Germinal center (tissue), 1 donor: ENCODE measurements at regions not wholly inside any gene's neighbourhood (a gene's known extent, or its start where the extent isn't known, plus 50 kb on each side); places are given as distances from the start of the nearest gene placed in this dataset.

ENCODE experiments used
- DNase-seq: peaks from one replicate; pipeline ENCODE4 v3.0.0; 2012; ENCODE audit warnings: mixed read lengths, low spot score

DNA sequence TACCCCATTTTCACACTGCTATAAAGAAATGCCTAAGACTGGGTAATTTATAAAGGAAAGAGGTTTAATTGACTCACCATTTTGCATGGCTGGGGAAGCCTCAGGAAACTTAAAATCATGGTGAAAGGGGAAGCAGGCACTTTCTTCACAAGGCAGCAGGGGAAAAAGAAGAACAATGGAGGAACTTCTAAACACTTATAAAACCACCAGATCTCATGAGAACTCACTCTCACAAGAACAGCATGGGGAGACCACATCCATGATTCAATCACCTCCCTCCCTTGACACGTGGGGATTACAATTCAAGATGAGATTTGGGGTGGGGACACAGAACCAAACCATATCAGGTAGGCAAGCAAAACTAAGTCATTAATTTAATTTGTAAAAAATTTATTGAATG lies 343.2 kb downstream of the FRK start:
- no peak for DNase-seq

DNA sequence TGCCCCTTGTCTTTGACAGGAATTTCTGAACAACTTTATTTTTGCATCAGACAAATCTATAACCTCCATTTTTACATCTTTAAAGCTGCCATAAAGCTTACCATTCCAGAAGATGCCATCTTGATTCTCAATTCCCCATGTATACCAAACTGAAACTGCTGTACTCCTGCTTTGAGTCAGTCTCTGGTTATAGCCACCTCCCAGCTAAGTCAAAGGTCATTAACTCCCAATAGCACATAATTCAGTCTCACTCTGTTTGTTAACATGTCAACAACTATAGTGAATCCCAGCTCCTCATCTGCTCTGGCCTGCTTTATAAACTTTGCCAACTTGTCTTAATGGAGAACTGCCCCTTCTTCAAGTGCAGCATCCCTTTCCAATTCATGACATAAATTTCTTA lies 343.6 kb downstream of the FRK start:
- DNase-seq: no peak

DNA sequence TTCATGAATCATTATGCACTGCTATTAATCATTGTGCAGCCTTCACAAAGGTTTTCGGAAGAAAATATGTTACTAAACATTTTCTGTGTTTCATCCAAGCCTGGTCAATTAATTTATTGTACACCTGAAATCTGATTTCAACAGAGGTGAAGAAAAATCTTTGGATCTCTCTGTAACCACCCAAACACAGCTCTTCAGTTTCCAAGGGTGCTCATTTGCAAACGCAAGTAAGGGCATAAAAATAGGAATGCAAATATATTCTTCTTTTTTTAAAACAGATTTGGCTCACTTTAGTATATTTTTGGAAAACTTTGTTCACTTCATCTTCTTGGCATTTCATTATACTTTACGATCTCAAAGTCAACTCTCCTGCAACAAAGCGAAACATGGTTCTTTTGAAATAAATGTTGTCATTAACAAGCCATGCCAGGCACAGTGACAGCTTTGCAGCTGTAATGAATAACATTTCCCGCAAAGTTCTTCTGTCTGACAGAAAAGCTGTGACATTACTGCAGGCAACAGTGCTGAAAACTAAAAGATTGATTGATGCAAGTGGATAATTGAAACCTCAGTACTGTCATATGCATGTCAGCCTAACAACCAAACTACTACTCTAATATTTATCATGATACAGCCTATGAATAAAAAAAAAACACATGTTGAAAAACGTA lies 348.3 kb downstream of the FRK start:
- DNase-seq: no peak

DNA sequence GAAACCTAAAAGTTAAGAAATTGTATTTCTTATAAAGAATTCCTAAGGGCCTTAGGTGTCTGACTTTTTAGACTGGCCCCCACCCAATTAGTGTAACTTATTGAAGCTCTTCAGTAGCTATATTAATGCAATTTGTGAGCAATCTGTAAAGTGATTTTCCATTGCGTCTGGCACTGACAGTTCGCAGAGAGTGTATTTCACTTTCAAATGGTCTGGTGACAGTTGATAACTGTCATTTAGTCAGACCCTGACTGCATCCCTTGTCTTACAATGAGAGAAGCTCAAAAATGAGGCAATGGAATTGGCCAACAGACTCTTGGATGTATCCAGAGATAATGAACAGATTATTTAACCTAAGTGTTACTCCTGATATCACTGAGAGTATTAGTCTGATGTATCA lies 351.8 kb downstream of the FRK start:
- DNase-seq: no peak

DNA sequence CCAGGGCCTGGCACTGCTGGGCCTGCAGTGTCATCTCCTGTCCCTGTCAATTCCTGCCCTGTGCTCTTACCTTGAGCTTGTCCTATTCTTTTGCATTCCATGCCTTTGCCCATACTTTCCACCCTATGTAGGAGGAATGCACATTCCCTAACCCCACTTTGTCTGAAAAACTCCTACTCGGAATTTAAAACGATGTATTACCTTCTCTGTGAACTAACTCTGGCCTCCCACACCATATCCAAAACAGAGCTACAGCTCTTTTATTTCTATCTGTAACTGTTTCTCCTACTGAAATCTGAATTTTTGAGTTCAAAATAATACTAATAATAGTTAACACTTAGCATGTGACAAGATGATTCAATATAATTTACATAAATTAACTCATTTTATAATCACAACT lies 353.7 kb downstream of the FRK start:
- DNase-seq: no peak

DNA sequence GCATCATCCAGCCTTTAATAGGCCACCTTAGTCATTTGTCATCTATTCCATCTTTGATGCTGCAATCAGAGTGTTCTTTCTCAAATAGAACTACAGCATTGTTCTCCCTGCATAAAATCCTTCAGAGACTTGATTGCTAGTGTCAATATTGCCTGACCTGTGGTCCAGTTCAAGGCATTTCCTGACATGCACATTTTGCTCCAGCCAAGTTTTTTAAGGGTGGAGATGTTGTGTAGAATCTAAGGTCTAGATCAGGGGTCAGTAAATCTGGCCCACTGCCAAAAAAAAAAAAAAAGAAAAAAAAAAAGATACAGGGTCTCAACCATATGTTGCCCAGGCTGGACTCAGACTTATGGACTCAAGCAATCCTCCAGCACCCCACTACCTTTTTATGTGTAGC lies 354.4 kb downstream of the FRK start:
- no peak for DNase-seq

DNA sequence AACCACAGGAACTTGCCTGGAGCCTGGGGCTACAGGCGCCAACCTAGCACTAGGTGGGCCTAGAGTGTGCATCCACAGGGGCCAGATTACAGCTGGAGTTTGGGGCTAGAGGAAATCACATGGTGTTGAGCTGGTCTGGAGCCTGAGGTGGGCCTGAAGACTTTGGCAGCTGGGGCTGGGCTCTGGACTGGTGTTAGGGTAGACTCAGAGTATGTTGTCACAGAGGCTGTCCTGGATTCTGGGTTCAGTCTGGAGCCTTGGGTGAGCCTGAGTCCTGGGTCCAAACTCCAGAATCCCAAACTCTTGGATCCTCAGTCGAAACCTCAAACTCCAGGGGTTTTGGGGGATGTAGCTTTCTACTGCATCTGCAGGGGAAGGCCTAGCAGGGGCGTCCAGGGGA lies 356.7 kb downstream of the FRK start:
- DNase-seq: no peak

DNA sequence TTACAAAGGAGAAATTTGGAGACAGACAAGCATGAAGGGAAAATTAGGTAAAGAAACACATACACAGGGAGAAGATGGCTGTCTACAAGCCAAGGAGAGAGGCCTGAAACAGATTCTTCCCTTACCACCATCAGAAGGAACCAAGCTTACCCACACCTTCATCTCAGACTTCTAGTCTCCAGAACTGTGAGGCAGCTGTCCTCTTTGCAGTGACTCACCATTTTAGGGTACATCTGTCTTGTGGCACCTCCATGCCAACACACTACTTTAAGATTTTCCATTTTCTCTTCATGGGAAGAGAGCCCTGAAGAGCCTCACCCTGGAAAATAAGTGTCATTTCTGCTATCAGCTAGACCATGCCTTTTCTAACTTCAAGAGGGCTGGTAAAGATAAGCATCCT lies 369.3 kb downstream of the FRK start:
- no peak for DNase-seq

DNA sequence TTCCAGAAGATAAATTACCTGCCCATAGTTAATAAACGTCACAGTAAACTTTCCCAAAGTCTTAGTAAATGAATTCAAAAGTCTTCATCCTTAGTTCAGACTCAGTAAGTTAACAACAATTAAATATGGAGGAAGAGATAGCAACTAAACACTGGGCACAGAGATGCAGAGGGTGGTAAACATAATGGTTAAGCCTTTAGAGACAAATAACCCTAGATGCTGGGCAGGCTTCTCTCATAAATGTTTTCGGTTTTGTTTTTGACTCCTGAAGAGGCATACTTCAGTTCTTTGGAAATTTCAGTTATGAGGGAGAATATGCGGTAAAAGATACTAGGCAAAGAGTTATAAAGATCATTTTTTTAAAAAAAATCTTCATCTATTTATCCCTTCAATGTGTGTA lies 369.8 kb downstream of the FRK start:
- no peak for DNase-seq

DNA sequence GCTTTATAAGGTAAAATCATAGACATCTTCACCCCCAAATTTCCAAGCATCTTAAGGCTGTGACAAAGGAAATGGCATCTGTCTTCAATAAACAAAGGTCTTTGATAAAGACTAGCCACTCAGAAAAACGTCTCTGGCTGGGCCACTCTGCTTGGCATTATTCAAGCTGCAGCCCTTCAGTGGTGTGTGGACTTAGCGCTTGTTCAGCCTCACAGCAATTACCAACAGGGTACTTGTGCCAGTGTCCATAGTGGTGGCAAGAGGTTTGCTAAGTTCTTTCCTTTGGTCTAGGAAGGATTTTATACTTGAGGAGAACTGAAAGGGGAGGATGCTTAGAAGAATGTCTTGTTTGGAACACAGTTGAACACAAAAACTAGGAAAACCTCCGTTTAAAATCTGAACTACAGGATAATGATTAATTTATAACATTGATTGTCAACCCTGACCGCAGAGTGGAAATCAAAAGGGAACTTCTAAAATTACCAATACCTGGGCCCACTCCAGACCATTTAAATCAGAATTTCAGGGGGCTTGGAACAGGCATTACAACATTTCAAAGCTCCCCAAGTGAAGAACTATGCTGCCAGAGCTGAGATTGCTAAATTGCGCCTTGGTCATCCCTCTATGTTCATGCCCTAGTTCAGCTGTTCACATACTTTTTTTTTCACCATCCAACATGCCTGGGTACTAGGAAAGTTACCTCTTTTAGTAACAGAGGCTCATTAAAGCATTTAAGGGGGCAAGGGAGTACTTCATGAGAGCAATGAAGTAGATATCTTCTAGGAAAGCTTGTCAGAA lies 378.5 kb downstream of the FRK start:
- DNase-seq: no peak

DNA sequence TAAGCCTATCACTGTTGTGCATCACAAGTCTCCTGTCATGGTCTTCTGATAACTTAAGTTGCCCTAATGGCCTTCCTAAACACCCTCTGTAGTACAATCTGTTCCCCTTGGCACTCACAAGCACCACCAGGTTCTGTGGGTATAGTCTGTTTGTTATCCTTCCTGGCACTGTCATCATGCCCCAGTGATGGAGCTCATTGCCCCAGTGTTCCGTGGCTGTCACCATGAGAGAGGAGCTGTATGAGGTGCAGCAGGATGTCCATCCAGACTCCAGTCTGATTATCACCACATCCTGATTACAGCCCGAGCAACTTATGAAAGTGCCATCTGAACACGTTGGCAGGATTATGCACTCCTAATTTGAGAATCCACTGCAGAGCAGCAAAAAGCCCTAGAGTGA lies 380.1 kb downstream of the FRK start:
- no peak for DNase-seq

DNA sequence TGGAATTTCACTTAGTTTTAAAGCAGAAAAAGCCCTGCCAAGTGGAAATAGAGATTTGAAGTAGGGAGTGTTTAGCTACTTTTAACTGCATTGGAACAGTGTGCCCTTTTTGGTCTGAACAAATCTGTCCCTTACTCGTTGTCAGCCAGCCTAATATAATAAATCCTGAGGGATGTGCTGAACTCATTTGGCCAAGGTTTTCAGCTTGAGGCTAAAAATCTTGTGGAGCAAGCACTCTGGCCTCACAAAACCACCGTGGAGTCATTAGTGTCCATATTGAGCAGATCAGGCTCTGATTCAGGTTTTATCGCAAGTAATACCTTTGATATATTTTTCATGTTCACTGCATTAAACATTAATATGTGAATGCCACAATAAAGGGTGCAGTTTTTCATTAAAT lies 383.5 kb downstream of the FRK start:
- no peak for DNase-seq

DNA sequence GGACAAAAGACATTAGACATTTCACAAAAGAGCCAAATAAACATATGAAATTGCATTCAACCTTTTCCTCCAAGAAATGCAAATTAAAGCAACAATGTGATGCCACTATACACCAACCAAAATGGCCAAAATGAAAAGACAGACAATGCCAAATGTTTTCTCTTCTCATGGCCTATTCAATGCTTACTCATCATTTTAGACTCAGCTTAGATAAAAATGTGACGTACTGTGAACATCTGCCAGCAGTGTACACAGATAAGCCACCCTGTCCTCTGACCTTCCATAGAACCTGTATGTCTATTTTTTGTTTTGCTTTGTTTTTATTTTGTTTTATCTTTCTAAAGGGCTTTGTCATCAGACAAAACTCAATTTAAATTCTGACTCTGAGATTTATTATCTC lies 385.2 kb downstream of the FRK start:
- no peak for DNase-seq

DNA sequence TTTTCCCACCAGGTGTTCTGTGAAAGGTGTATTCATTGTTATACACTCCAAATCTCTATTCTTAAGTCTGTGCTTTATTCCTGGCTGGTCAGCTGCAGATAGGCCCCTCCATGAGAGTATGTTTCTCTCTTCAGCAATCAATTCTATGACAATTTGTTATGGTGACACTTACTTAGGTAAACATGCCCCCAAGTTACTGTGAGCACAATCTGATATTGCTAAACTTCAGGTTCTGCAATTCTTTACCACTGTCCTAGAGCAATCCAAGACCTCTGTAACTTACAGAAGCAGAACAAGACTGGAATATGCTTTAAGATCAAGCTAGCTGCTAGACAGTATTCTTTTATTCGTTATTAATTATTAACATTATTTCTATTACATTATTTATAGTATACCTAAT lies 391.9 kb downstream of the FRK start:
- DNase-seq: no peak

DNA sequence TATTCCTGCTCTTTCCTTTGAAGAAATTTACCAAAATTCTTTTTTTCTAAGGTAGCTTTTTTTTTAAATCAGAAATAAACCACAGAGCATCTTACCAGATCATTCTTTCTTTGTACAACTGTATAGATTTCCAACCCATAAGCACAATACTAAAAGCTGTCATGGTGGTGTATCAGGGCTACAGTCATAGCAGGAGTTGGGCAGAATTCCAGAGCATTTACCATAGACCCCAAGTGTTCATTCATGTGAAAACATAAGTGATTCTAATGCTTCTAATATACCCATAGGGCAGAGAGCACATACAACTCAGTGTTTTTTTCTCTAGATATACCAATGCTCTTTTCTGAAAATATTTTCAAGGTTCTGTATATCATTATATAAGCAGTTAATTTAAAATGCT lies 392.5 kb downstream of the FRK start:
- DNase-seq: no peak

DNA sequence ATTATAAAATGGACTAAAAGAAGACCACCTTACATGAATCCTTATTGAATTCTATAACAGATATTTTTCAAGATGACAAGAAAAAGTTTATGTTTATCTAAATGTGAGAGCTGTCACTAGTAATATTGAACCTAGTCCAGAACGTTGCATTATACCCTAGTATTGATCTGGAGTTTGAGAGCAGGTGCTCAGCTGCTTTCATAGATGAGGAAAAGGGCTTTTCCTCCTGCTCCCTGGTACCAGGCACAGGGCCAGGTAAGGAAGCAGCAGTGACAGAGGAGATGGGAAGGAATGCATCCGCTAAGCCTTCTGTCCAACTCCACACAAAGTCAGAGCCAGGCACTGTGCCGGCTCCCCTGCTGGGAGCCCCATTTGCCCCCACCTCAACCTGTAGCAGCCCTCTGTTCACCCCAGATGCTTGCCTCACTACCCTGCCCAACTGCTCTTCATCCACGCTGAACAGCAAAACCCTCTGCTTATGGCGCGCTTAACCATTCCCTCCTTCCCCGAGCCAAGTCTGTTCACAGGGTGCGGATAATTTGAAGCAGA lies 393.1 kb downstream of the FRK start:
- no peak for DNase-seq

DNA sequence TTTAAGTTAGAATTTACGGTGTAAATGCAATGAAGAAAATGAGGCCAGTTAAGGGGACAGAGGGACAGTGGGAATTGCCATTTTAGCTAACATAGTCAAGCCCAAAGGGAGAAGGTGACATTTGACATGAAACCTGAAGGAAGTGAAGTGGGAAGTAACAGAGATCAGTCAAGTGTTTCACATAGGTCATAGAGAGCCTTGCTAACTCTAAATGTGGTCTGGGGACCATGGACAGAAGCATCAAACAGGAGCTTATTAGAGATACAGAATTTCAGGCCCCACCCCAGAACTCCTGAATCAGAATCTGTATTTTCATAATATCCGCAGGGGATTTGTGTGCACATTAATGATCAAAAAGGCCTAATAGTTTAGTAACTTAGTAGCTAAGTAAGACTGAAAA lies 393.7 kb downstream of the FRK start:
- no peak for DNase-seq

DNA sequence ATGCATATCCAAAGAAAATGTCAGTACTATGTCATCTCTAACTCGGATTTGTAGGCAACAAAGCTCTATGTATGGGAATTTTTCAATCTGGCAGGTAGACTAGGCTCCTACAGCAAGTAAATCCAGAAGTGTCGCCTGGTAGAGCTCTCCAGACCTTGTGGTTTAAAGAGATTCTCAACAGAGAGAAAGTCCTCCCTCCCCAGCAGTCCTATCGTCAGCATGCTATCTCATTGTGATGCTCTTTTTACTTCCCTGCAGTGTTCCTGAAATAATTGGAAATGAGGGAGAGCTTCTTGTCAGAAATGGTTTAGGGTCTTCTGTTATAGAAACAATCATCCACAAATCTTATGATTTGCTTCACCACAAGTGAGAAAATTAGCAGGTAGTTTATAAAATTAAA lies 395.4 kb downstream of the FRK start:
- no peak for DNase-seq

DNA sequence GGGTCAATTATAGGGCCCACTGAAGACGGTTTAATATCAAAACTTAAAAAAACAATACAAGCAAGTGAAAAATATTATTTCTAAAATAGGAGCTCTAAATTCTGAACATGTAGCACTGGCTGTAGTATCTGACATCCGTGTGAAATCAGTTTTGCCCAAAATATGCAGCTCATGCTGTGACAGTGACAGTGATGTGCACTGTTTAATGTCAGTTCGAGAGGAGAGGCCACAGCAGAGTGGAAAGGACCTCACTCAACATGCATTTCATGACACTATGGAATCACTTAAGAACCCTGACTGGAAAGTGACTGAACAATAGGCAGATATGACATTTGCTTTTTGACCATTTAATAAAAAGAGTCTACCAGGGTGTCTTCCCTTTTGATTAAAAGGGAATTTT lies 397.0 kb downstream of the FRK start:
- no peak for DNase-seq

DNA sequence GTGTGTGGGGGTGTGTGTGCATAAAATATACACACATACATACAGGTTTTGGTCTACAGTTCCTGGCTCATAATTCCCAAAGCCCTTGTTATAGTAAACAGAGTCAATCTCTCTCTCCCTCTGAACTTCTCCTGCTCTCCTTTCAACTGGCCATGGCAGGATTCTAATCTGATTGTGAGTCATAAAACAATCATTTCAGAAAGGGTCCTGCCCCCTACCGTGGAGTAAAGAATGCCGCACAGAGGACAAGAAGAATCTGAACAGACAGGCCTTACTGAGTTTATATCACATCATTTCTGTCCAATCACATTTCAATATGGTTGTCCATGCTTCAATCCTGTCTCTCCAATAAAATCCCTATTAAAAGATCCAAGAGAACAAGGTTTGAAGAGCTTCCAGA lies 416.9 kb downstream of the FRK start:
- DNase-seq: no peak

DNA sequence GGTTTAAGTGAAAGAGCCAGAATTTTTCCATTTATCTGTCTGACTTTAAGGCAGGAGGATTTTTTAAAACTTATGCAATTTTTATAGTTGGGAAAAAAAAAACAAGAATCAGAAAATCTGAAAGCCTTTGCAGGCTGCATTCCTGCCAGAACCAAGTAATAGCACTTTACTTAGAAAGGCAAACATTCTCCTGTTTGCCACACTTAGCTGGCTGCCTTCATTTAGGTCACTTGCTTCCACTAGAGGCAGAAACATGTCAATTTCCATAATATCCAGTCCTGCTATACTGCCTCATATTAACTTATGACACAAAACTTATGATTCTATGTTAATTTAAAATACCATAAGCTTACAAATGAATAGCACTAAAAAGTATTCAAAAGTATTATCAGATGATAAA lies 425.8 kb downstream of the FRK start:
- no peak for DNase-seq

DNA sequence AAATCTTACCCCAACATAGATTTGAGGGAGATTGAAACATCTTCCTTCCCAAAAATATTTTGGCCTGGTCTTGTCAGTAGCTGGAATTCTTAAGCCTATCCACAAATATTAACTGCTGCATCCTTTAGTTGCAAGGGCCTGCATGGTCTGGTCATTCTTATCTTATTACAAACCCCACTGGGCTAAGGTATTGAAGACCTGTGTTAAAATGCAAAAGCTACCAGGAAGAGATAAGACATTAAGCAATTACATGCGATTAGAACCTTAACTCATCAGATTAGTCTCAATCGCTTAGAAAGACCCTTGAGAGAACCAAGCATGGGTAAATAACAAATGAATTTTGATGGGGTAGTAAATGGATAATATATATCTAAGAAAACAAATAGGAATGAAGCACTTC lies 426.6 kb downstream of the FRK start:
- DNase-seq: no peak

DNA sequence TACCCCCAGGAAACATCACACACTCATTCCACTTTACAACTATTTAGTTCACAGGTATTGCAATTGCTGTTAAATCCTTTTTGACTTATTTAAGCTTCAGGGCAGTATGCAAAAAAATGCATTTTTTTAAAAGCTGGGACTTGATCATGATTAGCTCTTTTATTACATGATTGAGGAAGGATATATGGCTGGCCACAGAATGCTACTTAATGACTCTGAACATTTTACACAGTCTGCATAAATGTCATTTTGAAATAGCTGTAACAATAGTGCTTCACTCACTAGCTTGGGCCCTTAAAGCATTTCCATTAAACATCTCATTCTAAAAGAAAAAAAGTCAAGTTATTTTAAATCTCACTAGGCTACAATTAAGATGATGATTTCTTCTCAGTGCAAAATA lies 429.7 kb downstream of the FRK start:
- DNase-seq: no peak
